Activated naive CD8-positive, alpha-beta T cell treated with anti-CD3 and anti-CD28 coated beads, Interleukin-2, amount 10 ng/mL, durations not matched to agents 7 days and 5 days (primary cell): ENCODE measurements at regions not wholly inside any gene's neighbourhood (a gene's known extent, or its start where the extent isn't known, plus 50 kb on each side); places are given as distances from the start of the nearest gene placed in this dataset.
"Not testable (repeated sequence)": the region's sequence is repeated elsewhere in the genome, so short reads cannot be mapped to it uniquely, and the experiment has no call there.

Experiments
- ATAC-seq: fragments of 150-1000 bp; cut with Tn5 transposase; one replicate; pipeline ENCODE4 v1.10.0; 2021; ENCODE audit warnings: low read depth, moderate library complexity
- POLR2A ChIA-PET: fragments of 350-600 bp; sonication (Branson Sonifier 250); formaldehyde crosslinking; loops from one replicate; lab custom pipeline; 2021; ENCODE audit warnings: antibody characterized with exemption; lab: Charles Lee
- DNase-seq: peaks from one replicate; pipeline ENCODE4 v3.0.0; 2021
- H3K27ac Mint-ChIP-seq: one replicate; pipeline ENCODE4 v1.8.0; 2022; ENCODE audit warnings: mild to moderate bottlenecking, mixed read lengths
- H3K27me3 Mint-ChIP-seq: one replicate; pipeline ENCODE4 v1.8.0; 2022; ENCODE audit warnings: mild to moderate bottlenecking, moderate library complexity, mixed read lengths
- H3K36me3 Mint-ChIP-seq: one replicate; pipeline ENCODE4 v1.8.0; 2021; ENCODE audit warnings: mild to moderate bottlenecking, mixed read lengths
- H3K4me1 Mint-ChIP-seq: one replicate; pipeline ENCODE4 v1.8.0; 2021; ENCODE audit warnings: mixed read lengths
- H3K4me3 Mint-ChIP-seq: one replicate; pipeline ENCODE4 v1.8.0; 2022; ENCODE audit warnings: mild to moderate bottlenecking, moderate library complexity, mixed read lengths
- H3K9me3 Mint-ChIP-seq: one replicate; pipeline ENCODE4 v1.8.0; 2021; ENCODE audit warnings: mixed read lengths

- H3K4me3 Mint-ChIP-seq, H3K36me3 Mint-ChIP-seq, H3K9me3 Mint-ChIP-seq, POLR2A ChIA-PET, DNase-seq, H3K4me1 Mint-ChIP-seq, ATAC-seq, H3K27ac Mint-ChIP-seq: not testable (repeated sequence)
- H3K27me3 Mint-ChIP-seq = peaks cover 18% of the 10 kb centered on the region
These were observed 183.7 kb downstream of the COPRS start for GRCh38 chr17:31675392-31675791.

- DNase-seq = no peak
- Mint-ChIP-seq H3K27ac (no peak overlapping the region), H3K4me1 (peaks cover under 1% of the 10 kb centered on the region), H3K9me3 (no peaks in the 10 kb centered on the region), H3K36me3 (no peaks in the 10 kb centered on the region), H3K27me3 (peaks cover 16% of the 10 kb centered on the region), H3K4me3 (no peak overlapping the region)
- ATAC-seq = no peak
- POLR2A ChIA-PET = no interaction called here
These were observed 184.2 kb downstream of the COPRS start for GRCh38 chr17:31674717-31675349.

GRCh38 chr17:31674305-31674704, 184.7 kb downstream of the COPRS start:
- no peaks in the 10 kb centered on the region for H3K36me3 Mint-ChIP-seq
- no peak overlapping the region for H3K27ac Mint-ChIP-seq
- POLR2A ChIA-PET = no interaction called here
- no peaks in the 10 kb centered on the region for H3K4me1 Mint-ChIP-seq
- DNase-seq = no peak
- H3K27me3 Mint-ChIP-seq = peaks cover 14% of the 10 kb centered on the region
- no peak overlapping the region for H3K4me3 Mint-ChIP-seq
- no peak for ATAC-seq
- no peaks in the 10 kb centered on the region for H3K9me3 Mint-ChIP-seq

GRCh38 chr17:31673076-31673475, 186.0 kb downstream of the COPRS start:
- Mint-ChIP-seq H3K9me3 (no peaks in the 10 kb centered on the region), H3K4me3 (no peak overlapping the region), H3K27ac (no peak overlapping the region), H3K27me3 (peaks cover 18% of the 10 kb centered on the region), H3K4me1 (no peaks in the 10 kb centered on the region), H3K36me3 (no peaks in the 10 kb centered on the region)
- POLR2A ChIA-PET = no interaction called here
- ATAC-seq = no peak
- DNase-seq = no peak

- no peaks in the 10 kb centered on the region for H3K4me1 Mint-ChIP-seq
- no peak overlapping the region for H3K27ac Mint-ChIP-seq
- ATAC-seq (no peak), DNase-seq (no peak)
- H3K9me3 Mint-ChIP-seq = no peaks in the 10 kb centered on the region
- no peaks in the 10 kb centered on the region for H3K36me3 Mint-ChIP-seq
- POLR2A ChIA-PET = no interaction called here
- H3K4me3 Mint-ChIP-seq = no peak overlapping the region
- peaks cover 24% of the 10 kb centered on the region for H3K27me3 Mint-ChIP-seq
These were observed 186.8 kb downstream of the COPRS start for GRCh38 chr17:31672161-31672819.

- Mint-ChIP-seq H3K36me3 (peaks cover 4% of the 10 kb centered on the region), H3K27ac (no peak overlapping the region), H3K4me3 (no peak overlapping the region), H3K27me3 (peaks cover 30% of the 10 kb centered on the region), H3K4me1 (peaks cover 3% of the 10 kb centered on the region), H3K9me3 (peaks cover 16% of the 10 kb centered on the region)
- DNase-seq = no peak
- POLR2A ChIA-PET = no interaction called here
- no peak for ATAC-seq
These were observed 195.5 kb downstream of the COPRS start for GRCh38 chr17:31663576-31663975.

- DNase-seq (no peak), ATAC-seq (no peak)
- no peak overlapping the region for H3K4me3 Mint-ChIP-seq
- peaks cover 4% of the 10 kb centered on the region for H3K36me3 Mint-ChIP-seq
- H3K27ac Mint-ChIP-seq = no peak overlapping the region
- POLR2A ChIA-PET = no interaction called here
- peaks cover 3% of the 10 kb centered on the region for H3K4me1 Mint-ChIP-seq
- H3K27me3 Mint-ChIP-seq = peaks cover 17% of the 10 kb centered on the region
- H3K9me3 Mint-ChIP-seq = peaks cover 14% of the 10 kb centered on the region
These were observed 198.4 kb downstream of the COPRS start for GRCh38 chr17:31660684-31661083.

GRCh38 chr17:31657876-31658275, 201.2 kb downstream of the COPRS start:
- H3K4me3 Mint-ChIP-seq = no peak overlapping the region
- peak overlapping the region; percentile 40 for H3K27ac Mint-ChIP-seq
- no peaks in the 10 kb centered on the region for H3K36me3 Mint-ChIP-seq
- H3K9me3 Mint-ChIP-seq = peaks cover 4% of the 10 kb centered on the region
- POLR2A ChIA-PET = no interaction called here
- peaks cover 4% of the 10 kb centered on the region for H3K4me1 Mint-ChIP-seq
- peaks cover 11% of the 10 kb centered on the region for H3K27me3 Mint-ChIP-seq
- DNase-seq = no peak
- no peak for ATAC-seq

GRCh38 chr17:31654936-31655335, 204.1 kb downstream of the COPRS start:
- Mint-ChIP-seq H3K4me3 (no peak overlapping the region), H3K36me3 (no peaks in the 10 kb centered on the region), H3K9me3 (no peaks in the 10 kb centered on the region), H3K4me1 (peaks cover 4% of the 10 kb centered on the region), H3K27ac (no peak overlapping the region), H3K27me3 (peaks cover 10% of the 10 kb centered on the region)
- ATAC-seq = peak; percentile 92
- DNase-seq = peak; percentile 41
- POLR2A ChIA-PET = no interaction called here

GRCh38 chr17:31653691-31654090, 205.4 kb downstream of the COPRS start:
- Mint-ChIP-seq H3K9me3 (no peaks in the 10 kb centered on the region), H3K27ac (no peak overlapping the region), H3K4me3 (no peak overlapping the region), H3K4me1 (peaks cover 2% of the 10 kb centered on the region), H3K36me3 (no peaks in the 10 kb centered on the region), H3K27me3 (peaks cover 8% of the 10 kb centered on the region)
- no peak for DNase-seq
- POLR2A ChIA-PET = no interaction called here
- ATAC-seq = no peak

- H3K9me3 Mint-ChIP-seq = peaks cover 4% of the 10 kb centered on the region
- DNase-seq = no peak
- peaks cover 4% of the 10 kb centered on the region for H3K27me3 Mint-ChIP-seq
- H3K4me3 Mint-ChIP-seq = no peak overlapping the region
- no peak overlapping the region for H3K27ac Mint-ChIP-seq
- H3K4me1 Mint-ChIP-seq = peaks cover 3% of the 10 kb centered on the region
- H3K36me3 Mint-ChIP-seq = no peaks in the 10 kb centered on the region
- POLR2A ChIA-PET = no interaction called here
- no peak for ATAC-seq
These were observed 208.1 kb downstream of the COPRS start for GRCh38 chr17:31650756-31651520.

- peaks cover 2% of the 10 kb centered on the region for H3K4me1 Mint-ChIP-seq
- POLR2A ChIA-PET = no interaction called here
- H3K27ac Mint-ChIP-seq = no peak overlapping the region
- peaks cover 2% of the 10 kb centered on the region for H3K36me3 Mint-ChIP-seq
- DNase-seq = no peak
- no peak overlapping the region for H3K4me3 Mint-ChIP-seq
- H3K9me3 Mint-ChIP-seq = peaks cover 4% of the 10 kb centered on the region
- H3K27me3 Mint-ChIP-seq = peaks cover 7% of the 10 kb centered on the region
- ATAC-seq = no peak
These were observed 209.7 kb downstream of the COPRS start for GRCh38 chr17:31649302-31649701.

GRCh38 chr17:31647661-31648060, 211.4 kb downstream of the COPRS start:
- Mint-ChIP-seq H3K27ac (no peak overlapping the region), H3K36me3 (peaks cover 2% of the 10 kb centered on the region), H3K27me3 (peaks cover 7% of the 10 kb centered on the region), H3K4me3 (no peak overlapping the region), H3K4me1 (peaks cover 2% of the 10 kb centered on the region), H3K9me3 (peaks cover 5% of the 10 kb centered on the region)
- DNase-seq (no peak), ATAC-seq (no peak)
- POLR2A ChIA-PET = no interaction called here

GRCh38 chr17:31646642-31647041, 212.4 kb downstream of the COPRS start:
- H3K27ac Mint-ChIP-seq = no peak overlapping the region
- no peak for DNase-seq
- H3K4me3 Mint-ChIP-seq = no peak overlapping the region
- H3K36me3 Mint-ChIP-seq = peaks cover 2% of the 10 kb centered on the region
- ATAC-seq = no peak
- POLR2A ChIA-PET = no interaction called here
- peaks cover 5% of the 10 kb centered on the region for H3K9me3 Mint-ChIP-seq
- peaks cover 2% of the 10 kb centered on the region for H3K4me1 Mint-ChIP-seq
- peaks cover 11% of the 10 kb centered on the region for H3K27me3 Mint-ChIP-seq
